NCI-H510A (cell line): ENCODE measurements at regions not wholly inside any gene's neighbourhood (a gene's known extent, or its start where the extent isn't known, plus 50 kb on each side); places are given as distances from the start of the nearest gene placed in this dataset.
"Not testable (repeated sequence)": the region's sequence is repeated elsewhere in the genome, so short reads cannot be mapped to it uniquely, and the experiment has no call there.

Experiments used
- DNase-seq: peaks from one replicate; lab custom pipeline; 2025; lab: John Stamatoyannopoulos, UW

DNA sequence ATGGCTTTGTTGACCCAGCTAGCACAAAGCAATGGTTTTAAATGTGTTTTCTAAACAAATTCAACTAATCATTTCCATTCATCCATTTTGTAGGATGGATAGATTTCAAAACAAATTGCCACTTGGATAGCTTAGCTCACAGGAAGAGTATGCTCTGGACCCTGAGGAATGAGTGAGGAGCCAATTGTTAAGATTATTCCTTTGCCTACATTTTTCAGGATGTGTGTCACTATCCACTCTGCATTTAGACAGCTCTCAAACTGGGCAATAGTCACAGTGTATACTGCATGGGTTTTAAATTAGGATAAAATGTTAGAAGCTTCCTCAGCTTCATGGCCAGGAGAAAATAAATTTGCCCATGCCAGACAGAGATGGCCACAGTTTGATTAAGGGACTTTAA, 605.6 kb upstream of the TEX47 start:
- no peak for DNase-seq

DNA sequence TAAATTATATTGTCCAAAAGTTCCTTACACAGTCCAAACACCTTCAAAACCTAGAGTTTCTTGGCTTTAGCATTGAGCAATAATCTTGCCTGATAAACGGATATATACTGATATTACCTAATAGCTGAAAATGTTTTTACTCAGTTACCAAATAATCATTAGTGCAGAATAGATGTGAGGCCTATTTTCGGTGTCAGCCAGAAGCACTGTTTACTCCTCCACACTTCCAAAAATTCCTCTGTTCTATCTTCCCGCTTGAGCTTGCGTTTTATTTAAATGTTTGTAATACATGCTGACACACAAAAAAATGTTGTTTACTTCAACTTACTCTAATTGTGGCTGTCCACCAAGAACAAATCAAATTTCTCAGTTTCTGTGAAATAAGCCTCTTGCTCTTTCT, 606.2 kb upstream of the TEX47 start:
- no peak for DNase-seq

DNA sequence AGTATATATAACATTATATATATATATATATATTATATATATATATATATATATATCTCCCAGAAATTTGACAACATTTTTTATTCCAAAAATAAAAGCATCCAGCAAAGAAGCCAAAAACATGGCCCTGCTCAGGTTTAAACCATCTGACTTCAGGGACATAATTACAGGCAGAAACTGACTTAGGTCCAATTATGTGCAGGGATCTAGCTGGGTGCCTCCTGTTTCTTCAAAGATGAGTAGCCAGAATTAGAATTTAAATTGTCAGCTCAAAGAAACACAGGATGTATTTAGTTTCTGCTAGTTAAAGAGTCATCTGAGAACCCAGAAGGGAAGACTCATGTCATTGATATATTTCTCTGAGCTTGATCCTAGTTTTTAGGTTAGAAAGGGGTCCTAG, 656.4 kb upstream of the TEX47 start:
- no peak for DNase-seq

DNA sequence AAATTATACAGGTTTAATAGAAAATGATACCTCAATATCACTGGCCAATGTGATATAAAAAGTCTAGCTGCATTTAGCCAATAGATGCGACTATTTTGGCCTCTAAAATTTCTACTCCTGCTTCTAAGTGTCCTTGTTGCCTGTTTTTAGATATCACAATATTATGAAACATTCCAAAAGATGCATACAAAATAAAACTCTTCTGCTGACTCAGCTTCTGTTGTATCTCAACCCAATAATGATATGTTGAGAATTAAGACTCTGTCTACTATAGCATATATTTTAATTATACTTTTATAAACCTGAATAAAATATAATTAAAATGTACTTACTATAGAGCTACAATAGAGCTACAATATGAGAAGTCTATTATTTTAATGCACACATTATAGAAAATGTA, 661.0 kb upstream of the TEX47 start:
- no peak for DNase-seq

DNA sequence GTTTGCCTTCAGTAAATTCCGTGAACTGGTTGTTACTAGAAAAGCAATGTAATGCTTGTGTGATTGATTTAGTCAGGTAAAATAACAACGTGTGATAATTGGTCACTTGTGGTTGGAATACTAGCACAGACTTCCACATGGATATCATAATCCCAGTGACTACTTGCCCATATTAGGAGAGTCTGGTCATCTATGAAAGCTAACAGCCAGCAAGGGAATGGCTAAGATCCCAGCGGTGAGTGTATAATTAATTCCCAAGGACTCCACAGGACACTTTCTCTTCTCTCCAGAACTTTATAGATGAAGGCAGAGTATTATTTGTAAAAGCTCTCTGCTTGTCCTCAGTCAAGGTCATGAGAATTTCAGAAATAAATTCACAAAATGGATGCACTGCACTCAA, 662.6 kb upstream of the TEX47 start:
- no peak for DNase-seq

DNA sequence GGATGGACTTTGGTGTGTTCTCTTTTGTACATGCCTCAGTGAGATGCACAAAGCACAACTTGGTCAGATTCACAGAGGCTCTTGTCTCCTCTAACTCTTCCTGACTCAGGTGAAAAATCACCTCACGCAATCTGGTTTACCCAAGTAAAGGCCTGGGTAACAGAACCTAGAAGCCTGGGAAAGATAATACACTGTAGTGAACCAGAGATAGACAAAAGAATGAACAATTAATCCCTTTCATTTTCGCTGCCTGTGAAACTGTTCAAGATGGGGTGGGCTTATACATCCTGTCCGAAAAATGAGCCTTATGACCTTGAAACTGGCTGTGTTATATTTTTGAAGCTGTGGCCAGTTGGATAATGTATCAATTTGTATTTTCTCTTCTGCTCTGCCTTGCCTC, 678.9 kb upstream of the TEX47 start:
- no peak for DNase-seq

DNA sequence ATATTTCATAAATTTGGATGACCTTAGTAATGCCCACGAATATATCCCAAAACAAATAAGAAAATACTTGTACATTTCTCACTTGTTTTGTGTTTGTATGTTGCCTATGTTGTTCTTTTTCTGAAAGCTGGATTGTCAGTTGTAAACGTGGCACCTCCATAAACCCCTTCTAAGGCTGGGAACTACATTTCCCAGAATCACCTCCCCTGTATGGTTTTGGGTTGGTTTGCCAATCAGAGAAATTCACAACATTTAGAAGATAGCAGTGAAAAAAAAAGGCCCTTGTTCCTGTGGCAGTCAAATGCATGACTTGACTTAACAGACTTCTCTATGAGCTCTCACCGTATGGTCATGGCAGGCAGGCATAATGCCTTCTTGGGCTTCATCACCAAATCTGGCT, 676.3 kb upstream of the STEAP1 start:
- no peak for DNase-seq

DNA sequence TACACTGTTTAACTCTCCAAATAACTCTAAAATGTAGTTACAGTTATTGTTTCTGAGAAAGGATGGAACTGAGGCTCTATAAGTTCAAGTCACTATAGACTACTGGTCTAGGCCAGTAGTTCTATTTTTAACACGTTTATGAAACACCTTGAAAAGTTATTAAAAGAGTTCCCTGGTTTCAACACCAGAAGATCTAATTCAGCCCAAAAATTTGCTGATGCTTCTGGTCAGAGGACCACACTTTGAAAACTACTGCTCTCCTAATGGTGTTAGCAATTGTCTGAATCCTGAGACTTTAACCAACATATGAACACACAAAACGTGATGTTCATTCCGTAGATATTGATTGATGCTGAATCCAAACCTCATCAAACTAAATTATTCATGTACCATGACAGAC, 658.6 kb upstream of the STEAP1 start:
- no peak for DNase-seq

DNA sequence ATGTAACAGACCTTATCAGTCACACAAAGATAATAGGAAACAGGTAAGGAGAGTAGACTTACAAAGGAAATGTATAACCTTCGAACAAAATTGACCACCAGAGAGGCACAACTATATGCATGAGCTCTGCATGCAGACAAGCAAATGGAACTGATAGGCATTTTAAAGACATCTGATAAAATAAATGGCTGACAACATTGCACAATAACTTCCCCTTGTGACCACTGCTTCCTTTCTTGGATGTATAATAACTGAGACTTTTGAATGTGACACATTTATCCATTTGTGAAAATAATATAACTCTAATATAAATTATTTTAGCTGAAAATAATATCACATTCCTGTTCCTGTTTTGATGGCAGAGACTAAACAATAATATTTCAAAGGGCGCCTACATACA, 654.2 kb upstream of the STEAP1 start:
- no peak for DNase-seq

DNA sequence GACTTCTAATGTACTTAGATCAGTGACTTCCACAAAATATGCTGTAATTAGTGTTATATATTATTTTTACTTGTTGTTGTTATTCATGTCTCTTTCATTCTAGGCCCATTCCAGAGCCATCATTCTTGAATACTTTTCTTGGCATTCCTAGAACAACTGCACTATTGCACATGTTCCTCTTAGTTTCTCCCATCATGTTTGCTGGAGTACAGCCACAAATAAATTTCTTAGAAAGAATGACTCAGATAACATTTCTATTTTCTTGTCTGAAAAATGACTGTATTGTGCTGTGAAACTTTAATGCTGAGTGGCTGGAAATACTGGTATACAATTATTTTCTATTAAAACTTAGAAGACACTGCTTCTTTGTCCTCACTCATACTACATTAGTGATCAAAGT, 651.0 kb upstream of the STEAP1 start:
- DNase-seq, result no peak

DNA sequence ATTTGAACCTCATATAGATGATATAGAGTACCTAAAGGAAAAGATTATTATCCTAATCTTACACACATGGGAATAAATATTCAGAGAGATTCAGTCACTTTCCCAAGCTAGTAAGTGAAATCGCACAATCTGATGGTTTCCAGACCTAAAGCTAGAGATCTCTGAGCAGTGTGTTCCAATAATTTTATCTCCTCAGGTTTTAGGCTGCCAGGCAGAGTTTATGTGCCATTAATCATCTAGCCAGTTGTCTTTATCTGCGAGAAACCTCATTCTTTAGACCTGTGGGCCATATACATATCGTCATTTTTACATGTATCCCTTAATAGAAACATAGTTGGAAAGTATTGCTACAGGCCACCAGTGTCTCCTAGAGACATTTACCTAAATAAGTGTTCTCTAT, 647.2 kb upstream of the STEAP1 start:
- DNase-seq, result no peak

DNA sequence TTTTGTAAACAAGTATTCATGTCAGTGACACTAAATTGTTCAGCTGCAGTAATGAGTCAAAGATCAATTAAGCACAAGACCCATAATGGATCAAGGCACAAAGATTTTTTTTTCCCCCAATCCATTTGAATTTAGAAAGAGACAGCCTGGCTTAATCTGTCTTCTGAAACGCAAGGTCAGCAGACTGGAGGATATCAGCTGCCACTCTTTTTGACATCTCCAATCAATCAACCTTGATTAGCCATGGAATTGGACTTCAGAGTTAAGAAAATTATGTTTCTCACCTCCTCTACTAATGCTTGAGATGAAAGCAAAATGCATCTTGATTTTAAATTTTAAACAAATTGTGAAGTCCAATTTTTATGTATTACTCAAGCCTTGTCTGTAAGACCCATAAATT, 642.4 kb upstream of the STEAP1 start:
- DNase-seq, result no peak

DNA sequence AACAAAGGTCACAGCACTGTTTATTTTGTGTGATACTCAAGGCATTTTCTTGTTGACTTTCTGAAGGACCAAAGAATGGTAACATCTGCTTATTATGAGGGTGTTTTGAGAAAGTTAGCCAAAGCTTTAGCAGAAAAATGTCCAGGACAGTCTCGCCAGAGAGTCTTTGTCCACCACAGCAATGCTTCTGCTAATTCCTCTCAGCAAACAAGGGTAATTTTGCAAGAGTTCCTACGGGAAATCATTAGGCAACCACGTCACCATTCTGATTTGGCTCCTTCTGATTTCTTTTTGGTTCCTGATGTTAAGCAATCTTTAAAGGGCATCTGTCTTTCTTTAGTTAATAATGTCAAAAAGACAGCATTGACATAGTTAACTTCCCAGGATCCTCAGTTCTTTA, 639.3 kb upstream of the STEAP1 start:
- DNase-seq, result no peak

DNA sequence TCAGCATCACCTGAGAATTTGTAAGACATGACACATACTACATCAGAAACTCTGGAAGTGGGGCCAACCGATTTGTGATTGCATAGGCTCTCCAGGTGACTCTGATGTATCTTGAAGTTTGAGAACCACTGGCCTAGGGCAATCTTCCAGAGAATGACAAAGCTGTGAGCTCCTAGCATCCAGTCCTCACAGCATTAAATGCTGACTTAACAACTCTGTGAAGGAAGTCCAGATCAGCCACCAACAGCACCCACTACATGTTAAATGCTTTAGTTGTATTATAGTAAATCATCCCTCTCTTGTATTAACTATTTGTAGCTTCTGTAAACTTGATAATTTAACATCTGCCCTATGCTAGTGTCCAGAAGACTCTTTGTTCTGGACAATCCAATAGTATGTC, 636.5 kb upstream of the STEAP1 start:
- no peak for DNase-seq

DNA sequence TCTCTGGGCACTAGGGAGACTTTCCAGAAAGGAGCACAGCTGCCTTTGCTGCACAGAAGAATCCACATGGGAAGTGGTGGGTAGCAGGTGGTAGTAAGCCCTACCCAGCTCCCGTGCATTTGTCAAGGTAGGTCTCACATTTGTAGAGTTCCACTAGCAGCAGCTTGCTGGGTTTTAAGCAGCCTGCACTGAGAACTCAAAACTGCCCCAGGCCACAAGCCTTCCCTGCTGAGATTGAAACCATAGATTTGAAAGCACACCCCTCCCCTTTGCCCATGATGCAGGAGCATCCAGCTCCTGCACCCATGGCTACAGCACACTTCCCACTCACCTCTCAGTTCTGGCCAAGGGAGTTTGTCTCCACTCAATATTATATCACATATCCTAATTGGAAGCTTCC, 604.5 kb upstream of the STEAP1 start:
- no peak for DNase-seq

DNA sequence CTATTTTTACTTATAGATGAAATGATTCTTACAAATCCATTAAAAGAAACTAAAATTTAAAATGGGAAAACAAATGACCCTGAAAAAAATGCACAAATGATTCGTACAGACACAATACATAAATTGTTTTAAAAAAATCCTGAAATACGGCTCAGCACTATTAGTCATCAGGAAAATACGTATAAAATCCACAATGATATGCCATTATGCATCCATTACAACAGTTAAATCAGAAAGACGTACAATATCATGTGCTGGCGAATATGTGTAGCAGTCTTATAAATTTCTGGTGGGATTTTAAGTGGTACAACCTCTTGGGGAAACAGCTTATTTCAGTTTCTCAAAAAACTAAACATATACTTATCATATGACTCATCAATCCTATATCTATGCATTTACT, 600.1 kb upstream of the STEAP1 start:
- no peak for DNase-seq

DNA sequence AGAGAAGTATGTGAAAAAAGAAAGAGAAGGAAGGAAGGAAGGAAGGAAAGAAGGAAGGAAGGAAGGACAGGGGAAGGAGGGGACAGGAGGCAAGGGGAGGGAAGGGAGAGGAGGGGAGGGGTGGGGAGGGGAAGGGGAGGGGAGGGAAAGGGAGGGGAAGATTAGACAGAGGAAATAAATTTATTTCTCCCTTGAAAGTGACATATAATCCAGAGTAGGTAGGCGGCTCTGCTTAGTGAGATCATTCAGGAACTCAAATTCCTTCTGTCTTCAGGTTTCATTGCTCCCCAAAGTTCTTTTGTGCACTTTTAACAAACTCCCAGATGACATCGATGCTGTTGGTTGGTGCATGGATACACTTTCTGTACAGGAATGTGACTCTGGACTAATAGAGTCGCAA, 594.7 kb upstream of the STEAP1 start:
- no peak for DNase-seq

DNA sequence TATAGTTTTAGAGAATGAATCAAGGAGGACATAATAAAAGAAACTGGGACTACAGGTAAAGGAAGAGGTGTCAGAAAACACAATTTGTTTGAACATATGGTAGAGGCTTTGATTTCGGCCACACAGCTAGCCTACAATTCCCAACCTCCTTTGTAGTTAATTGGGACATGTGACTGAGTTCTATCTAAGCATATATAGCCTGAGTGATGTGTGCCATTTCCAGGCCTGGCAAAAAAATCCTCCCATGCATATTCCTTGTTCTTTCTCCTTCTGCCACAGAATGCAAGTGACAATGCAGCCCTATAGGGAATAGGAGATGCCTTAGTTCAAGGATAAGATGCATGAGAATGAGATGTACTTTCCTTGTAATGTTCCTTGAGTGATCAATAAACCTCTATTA, 590.7 kb upstream of the STEAP1 start:
- DNase-seq, result no peak

DNA sequence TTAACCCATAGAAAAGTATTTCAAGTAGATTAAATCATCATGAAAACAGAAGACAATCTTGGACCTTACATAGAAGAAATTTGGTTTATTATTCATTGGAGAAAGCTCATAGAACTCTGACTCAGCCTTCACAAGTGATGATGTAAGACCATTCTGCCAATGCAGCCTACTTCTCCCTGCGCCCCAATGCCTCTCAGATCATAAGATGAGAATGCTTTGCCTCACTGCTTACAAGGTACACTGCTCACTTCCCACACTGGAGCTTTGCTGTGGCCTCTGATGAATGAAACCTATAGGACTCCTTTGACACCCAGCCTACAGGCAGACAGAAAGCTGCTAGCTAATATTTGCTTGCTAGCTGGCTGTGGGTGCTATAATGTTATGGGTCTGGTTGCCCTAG, 569.4 kb upstream of the STEAP1 start:
- no peak for DNase-seq

DNA sequence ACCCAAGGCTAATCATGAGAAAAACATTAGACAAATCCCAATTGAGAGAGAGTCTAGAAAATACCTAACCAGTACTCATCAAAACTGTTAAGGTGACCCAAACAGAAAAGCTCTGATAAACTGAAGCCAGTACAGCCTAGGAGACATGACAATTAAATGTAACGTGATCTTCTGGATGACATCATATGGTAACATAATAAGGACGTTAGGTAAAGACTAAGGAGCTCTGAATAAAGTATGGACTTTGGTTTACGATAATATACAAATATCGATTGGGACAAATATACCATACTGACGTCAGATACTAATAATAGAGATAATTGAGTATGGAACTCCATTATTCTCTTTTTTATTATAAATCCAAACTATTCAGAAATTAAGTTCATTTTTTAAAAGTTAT, 561.1 kb upstream of the STEAP1 start:
- no peak for DNase-seq

DNA sequence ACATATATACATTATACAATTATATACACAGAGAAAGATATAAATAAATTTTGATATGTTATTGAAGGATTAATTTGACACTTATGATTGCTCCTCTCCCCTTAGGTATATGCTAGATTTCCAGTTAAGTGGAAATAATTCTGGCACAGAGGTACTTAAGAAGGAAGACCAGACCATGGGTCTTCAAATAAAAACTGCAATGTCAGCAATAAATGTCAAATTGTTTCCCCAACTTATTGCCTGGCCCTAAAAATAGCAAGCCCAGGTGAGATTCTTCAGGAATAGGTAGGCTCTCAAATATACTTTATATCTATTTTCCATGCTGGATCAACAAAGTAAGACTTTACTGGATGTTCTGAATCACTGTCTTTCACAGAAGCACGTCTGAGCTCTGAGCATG, 551.3 kb upstream of the STEAP1 start:
- no peak for DNase-seq

DNA sequence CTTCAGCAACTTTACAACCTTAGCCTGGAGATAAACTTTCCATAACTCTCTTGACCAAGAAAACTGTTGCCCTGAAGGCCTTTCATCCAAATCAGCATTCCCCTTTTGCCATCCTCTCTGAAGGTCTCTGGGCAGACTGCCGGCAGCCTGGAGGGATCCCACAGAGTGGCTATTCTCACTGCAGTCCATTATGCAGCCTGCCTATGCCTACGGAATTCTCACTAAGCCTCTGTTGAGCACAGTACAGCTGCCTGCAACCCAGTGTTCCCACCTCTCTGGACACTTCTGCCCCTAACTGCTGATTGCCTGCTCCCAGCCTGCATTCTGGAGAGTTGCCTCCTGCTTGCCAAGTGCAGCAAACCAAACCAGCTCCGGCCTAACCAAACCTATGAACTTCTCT, 548.9 kb upstream of the STEAP1 start:
- no peak for DNase-seq

DNA sequence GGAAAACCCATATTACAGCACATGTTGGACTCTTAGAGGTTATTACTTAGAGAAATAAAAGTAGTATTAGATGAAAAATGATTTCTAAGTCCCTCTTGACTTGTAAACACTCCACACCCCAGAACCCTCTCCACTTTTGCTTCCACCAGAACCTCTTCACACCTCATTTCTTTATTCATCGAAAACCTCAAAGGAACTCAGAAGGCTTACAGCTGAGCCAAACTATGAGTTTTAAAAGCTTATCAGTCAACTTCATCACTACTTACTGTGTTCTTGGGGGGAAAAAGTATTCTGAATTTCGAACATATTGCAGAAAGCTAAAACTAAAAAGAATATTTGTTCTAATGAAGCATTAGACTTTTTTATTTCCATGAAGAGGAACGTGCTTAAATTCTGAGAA, 547.8 kb upstream of the STEAP1 start:
- no peak for DNase-seq

DNA sequence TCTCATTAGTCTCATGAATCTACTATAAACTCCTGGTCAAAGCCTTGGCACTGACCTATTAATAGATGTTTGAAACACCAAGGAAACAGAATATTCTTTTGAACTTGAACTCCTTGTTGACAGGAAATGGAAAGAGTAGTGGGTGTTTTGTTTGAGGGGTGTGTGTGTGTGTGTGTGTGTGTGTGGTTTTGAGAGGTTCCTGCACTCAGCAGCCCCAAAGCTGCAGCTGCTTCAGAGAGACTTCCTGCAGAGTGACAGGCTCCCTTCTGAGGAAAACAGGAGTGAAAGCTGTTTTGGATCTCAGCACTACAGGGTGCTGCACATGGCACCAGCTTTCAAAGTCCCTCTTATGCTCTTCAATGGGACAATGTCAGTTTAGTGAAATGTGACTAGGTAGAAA, 546.5 kb upstream of the STEAP1 start:
- no peak for DNase-seq

DNA sequence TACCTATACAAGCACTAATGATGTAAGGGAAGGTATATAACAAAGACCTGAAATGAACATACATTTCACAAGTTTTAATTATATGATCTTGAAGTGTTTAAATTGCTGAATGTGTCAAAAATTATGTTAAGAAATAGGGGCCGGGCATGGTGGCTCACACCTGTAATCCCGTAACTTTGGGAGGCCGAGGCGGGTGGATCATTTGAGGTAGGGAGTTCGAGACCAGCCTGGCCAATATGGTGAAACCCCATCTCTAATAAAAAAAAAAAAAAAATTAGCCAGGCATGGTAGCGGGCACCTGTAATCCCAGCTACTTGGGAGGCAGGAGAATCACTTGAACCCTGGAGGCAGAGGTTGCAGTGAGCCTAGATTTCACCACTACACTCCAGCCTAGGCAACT, 537.4 kb upstream of the STEAP1 start:
- DNase-seq, result not testable (repeated sequence)

DNA sequence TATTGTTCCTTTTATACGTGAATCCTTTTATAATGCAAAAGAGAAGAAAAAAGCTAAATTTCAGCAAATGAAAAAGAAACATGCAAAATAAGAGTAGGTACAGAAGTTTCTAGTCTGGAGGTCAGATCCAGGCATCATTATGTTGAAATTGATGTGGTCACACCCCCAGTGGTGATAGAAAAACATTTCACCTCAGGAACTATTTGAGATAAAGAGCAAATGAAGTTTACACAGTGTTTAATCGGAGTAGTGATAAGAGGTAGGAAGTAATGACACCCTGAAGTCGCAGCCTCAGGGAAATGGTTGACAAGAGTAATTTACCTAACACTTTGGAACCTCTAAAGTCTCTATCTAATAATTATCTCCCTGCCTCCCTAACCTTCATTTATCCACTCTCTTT, 536.0 kb upstream of the STEAP1 start:
- DNase-seq, result no peak
